ENCODE measurements at regions not wholly inside any gene's neighbourhood (a gene's known extent, or its start where the extent isn't known, plus 50 kb on each side); places are given as distances from the start of the nearest gene placed in this dataset.
"Not testable (repeated sequence)": the region's sequence is repeated elsewhere in the genome, so short reads cannot be mapped to it uniquely, and the experiment has no call there.

DNA sequence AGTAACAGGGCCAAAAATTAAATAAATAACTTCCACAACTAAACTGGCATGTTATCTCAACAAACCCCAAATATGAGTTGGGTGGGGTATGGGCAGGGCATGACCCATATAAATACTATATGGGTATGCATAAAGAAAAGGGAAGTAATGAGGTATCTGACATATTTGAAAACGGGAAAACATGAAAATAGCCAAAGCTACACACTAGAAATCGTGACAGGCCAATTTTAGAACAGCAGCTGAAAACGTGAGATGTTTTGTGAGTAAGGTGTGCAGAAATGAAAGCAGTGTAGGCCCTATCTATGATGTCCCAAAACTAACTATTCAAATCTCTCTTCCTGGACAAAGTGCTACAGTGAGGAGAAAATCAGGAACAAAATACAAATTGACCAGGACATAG lies 537.9 kb upstream of the NR5A2 start:
- Histone ChIP-seq H3K27ac (ENCODE audit: low read depth, low read length) (peak overlapping the region; percentile 49), H3F3A (ENCODE audit: insufficient read depth) (no peaks in the 10 kb centered on the region; the same call in 1 of the 2 replicates), H3K36me3 (ENCODE audit: low read length) (no peaks in the 10 kb centered on the region), H3K4me3 (ENCODE audit: insufficient read depth, low read length, poor library complexity, severe bottlenecking) (peak overlapping the region; percentile 15), H3K4me2 (ENCODE audit: low read depth, low read length, poor library complexity, severe bottlenecking) (peak overlapping the region; percentile 53), H4K20me1 (ENCODE audit: low read depth, low read length) (no peaks in the 10 kb centered on the region), H3K27me3 (ENCODE audit: low read length) (no peaks in the 10 kb centered on the region), H3K9ac (ENCODE audit: low read length) (no peak overlapping the region; the same call in 1 of the 2 replicates), H3K9me2 (replicated peaks; ENCODE audit: insufficient read depth, low read length) (no peaks in the 10 kb centered on the region), H2AFZ (ENCODE audit: low read depth, low read length, severe bottlenecking) (peak overlapping the region; percentile 73), H3K9me3 (ENCODE audit: insufficient read depth, low read length) (peaks cover 10% of the 10 kb centered on the region; the same call in 1 of the 2 replicates), H3K79me2 (ENCODE audit: insufficient read depth, low read length) (no peaks in the 10 kb centered on the region)
- TF ChIP-seq, protein P1, sequence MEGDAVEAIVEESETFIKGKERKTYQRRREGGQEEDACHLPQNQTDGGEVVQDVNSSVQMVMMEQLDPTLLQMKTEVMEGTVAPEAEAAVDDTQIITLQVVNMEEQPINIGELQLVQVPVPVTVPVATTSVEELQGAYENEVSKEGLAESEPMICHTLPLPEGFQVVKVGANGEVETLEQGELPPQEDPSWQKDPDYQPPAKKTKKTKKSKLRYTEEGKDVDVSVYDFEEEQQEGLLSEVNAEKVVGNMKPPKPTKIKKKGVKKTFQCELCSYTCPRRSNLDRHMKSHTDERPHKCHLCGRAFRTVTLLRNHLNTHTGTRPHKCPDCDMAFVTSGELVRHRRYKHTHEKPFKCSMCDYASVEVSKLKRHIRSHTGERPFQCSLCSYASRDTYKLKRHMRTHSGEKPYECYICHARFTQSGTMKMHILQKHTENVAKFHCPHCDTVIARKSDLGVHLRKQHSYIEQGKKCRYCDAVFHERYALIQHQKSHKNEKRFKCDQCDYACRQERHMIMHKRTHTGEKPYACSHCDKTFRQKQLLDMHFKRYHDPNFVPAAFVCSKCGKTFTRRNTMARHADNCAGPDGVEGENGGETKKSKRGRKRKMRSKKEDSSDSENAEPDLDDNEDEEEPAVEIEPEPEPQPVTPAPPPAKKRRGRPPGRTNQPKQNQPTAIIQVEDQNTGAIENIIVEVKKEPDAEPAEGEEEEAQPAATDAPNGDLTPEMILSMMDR (IDR thresholded peaks at IDR 0.05; ENCODE audit: insufficient read depth, low read length, poor library complexity, severe bottlenecking) = no peak
- no peak for TF ChIP-seq EZH2phosphoT487 (conservative IDR thresholded peaks at IDR 0.05; ENCODE audit: low read length)

DNA sequence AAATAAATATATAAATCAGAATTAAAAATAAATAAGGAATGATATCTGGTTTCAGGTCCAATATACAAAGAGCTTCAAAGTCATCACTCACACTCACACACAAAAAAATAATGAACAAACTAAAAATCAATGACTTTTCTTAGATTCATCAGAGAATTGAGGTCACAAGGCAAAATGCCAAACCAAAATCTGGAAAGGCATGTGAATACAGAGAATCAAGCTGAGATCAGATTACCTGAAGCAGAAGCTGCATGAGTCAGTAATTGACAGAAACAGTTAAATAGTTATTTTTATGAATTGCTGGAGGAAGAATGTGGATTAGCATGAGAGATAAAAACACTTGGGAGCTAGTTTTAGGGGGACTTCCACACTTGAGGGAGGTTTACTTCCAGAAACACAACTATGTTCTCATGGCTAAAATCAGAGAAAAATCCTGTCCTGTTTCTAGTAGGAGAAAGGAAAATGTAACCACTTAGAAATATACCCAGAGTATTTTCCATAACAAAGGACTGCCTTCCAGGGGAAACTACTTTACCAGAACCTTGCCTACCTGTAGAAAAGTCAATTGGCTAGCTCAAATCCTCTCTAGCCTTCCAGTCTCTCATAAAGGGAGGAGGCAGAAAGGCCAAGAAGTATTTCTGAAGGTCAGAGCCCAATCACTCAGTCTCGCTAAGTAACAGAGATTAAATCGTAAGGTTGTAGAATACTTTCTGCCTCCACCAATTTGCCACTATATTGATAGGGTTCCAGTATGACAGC lies 536.6 kb upstream of the NR5A2 start:
- no peak overlapping the region for H3K4me3 ChIP-seq (ENCODE audit: insufficient read depth, low read length, poor library complexity, severe bottlenecking)
- no peaks in the 10 kb centered on the region for H3K27me3 ChIP-seq (ENCODE audit: low read length)
- no peaks in the 10 kb centered on the region for H4K20me1 ChIP-seq (ENCODE audit: low read depth, low read length)
- no peaks in the 10 kb centered on the region for H3K79me2 ChIP-seq (ENCODE audit: insufficient read depth, low read length)
- no peak overlapping the region for H2AFZ ChIP-seq (ENCODE audit: low read depth, low read length, severe bottlenecking)
- H3F3A ChIP-seq (ENCODE audit: insufficient read depth) = no peaks in the 10 kb centered on the region; the same call in 1 of the 2 replicates
- TF ChIP-seq, protein P1 (IDR thresholded peaks at IDR 0.05; ENCODE audit: insufficient read depth, low read length, poor library complexity, severe bottlenecking) = no peak
- no peak for TF ChIP-seq EZH2phosphoT487 (conservative IDR thresholded peaks at IDR 0.05; ENCODE audit: low read length)
- no peak overlapping the region for H3K27ac ChIP-seq (ENCODE audit: low read depth, low read length)
- no peaks in the 10 kb centered on the region for H3K36me3 ChIP-seq (ENCODE audit: low read length)
- no peak overlapping the region for H3K9ac ChIP-seq (ENCODE audit: low read length)
- no peak overlapping the region for H3K4me2 ChIP-seq (ENCODE audit: low read depth, low read length, poor library complexity, severe bottlenecking)
- H3K9me3 ChIP-seq (ENCODE audit: insufficient read depth, low read length) = peaks cover 20% of the 10 kb centered on the region; the same call in 1 of the 2 replicates
- H3K9me2 ChIP-seq (replicated peaks; ENCODE audit: insufficient read depth, low read length) = no peaks in the 10 kb centered on the region

DNA sequence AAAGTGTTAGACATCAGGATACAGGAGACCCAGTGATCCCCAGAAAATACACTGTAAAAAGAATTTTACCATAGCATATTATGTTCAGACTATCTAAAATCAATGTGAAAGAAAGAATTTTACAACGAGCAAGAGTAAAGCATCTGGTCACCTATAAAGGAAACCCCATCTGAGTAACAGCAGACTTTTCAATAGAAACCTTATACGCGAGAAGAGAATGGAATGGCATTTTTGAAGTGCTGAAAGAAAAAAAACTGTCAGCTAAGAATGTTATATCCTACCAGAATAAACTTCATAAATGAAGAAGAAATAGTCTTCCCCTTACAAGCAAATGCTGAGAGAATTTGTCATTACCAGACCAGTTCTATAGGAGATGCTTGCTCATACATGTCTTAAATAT lies 532.1 kb upstream of the NR5A2 start:
- Histone ChIP-seq H3K27me3 (ENCODE audit: low read length) (no peaks in the 10 kb centered on the region), H3K36me3 (ENCODE audit: low read length) (no peaks in the 10 kb centered on the region), H3K4me3 (ENCODE audit: insufficient read depth, low read length, poor library complexity, severe bottlenecking) (no peak overlapping the region), H3K9ac (ENCODE audit: low read length) (no peak overlapping the region), H3K79me2 (ENCODE audit: insufficient read depth, low read length) (no peaks in the 10 kb centered on the region), H2AFZ (ENCODE audit: low read depth, low read length, severe bottlenecking) (no peak overlapping the region), H3F3A (ENCODE audit: insufficient read depth) (no peaks in the 10 kb centered on the region), H3K4me2 (ENCODE audit: low read depth, low read length, poor library complexity, severe bottlenecking) (no peak overlapping the region), H3K27ac (ENCODE audit: low read depth, low read length) (no peak overlapping the region), H4K20me1 (ENCODE audit: low read depth, low read length) (no peaks in the 10 kb centered on the region), H3K9me3 (ENCODE audit: insufficient read depth, low read length) (peaks cover 20% of the 10 kb centered on the region; the same call in 1 of the 2 replicates), H3K9me2 (replicated peaks; ENCODE audit: insufficient read depth, low read length) (no peaks in the 10 kb centered on the region)
- TF ChIP-seq, protein P1 (IDR thresholded peaks at IDR 0.05; ENCODE audit: insufficient read depth, low read length, poor library complexity, severe bottlenecking) = no peak
- TF ChIP-seq EZH2phosphoT487 (conservative IDR thresholded peaks at IDR 0.05; ENCODE audit: low read length) = no peak

DNA sequence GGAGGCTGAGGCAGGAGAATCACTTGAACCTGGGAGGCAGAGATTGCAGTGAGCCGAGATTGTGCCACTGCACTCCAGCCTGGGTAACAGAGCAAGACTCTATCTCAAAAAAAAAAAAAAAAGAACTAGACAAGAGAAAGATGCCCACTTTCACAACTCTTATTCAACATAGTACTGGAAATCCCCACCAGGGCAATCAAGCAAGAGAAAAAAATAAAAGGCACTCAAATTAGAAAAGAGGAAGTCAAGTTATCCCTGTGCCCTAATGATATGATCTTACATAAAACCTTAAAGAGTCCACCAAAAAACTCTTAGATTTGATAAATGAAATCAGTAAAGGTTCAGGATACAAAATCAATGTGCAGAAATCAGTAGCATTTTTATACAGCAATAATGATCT lies 528.7 kb upstream of the NR5A2 start:
- Histone ChIP-seq H3K27ac (ENCODE audit: low read depth, low read length) (peak overlapping the region; percentile 47; the same call in 1 of the 2 replicates), H3K4me2 (ENCODE audit: low read depth, low read length, poor library complexity, severe bottlenecking) (peak overlapping the region; percentile 50)
- H2AFZ ChIP-seq (ENCODE audit: low read depth, low read length, severe bottlenecking) = not testable (repeated sequence)

More for the DNA sequence above, 528.7 kb upstream of the NR5A2 start:
- H3K9me2 ChIP-seq (replicated peaks; ENCODE audit: insufficient read depth, low read length); H3K79me2 ChIP-seq (ENCODE audit: insufficient read depth, low read length); H3K27me3 ChIP-seq (ENCODE audit: low read length); H4K20me1 ChIP-seq (ENCODE audit: low read depth, low read length); H3K9ac ChIP-seq (ENCODE audit: low read length); H3K4me3 ChIP-seq (ENCODE audit: insufficient read depth, low read length, poor library complexity, severe bottlenecking); H3K36me3 ChIP-seq (ENCODE audit: low read length); H3F3A ChIP-seq (ENCODE audit: insufficient read depth): not testable (repeated sequence)
- peaks cover 13% of the 10 kb centered on the region; the same call in 1 of the 2 replicates for H3K9me3 ChIP-seq (ENCODE audit: insufficient read depth, low read length)
